HFF-Myc (cell line): ENCODE measurements at regions not wholly inside any gene's neighbourhood (a gene's known extent, or its start where the extent isn't known, plus 50 kb on each side); places are given as distances from the start of the nearest gene placed in this dataset.

ENCODE experiments used
- DNase-seq: peaks from one replicate; pipeline ENCODE4 v3.0.0-alpha.2; 2011; ENCODE audit warnings: low read depth; ENCODE audit errors: extremely low read depth
- H3K4me3 ChIP-seq: replicated peaks from 2 replicates; pipeline ENCODE4 v1.5.1; 2011; ENCODE audit warnings: low read depth, mild to moderate bottlenecking, control low read depth, low read length
- TF ChIP-seq, protein P1 (sequence below): IDR thresholded peaks from 2 replicates; pipeline ENCODE4 v1.5.1; 2012; ENCODE audit warnings: mild to moderate bottlenecking, low read depth, low read length, control low read depth; ENCODE audit errors: missing control alignments

DNA sequence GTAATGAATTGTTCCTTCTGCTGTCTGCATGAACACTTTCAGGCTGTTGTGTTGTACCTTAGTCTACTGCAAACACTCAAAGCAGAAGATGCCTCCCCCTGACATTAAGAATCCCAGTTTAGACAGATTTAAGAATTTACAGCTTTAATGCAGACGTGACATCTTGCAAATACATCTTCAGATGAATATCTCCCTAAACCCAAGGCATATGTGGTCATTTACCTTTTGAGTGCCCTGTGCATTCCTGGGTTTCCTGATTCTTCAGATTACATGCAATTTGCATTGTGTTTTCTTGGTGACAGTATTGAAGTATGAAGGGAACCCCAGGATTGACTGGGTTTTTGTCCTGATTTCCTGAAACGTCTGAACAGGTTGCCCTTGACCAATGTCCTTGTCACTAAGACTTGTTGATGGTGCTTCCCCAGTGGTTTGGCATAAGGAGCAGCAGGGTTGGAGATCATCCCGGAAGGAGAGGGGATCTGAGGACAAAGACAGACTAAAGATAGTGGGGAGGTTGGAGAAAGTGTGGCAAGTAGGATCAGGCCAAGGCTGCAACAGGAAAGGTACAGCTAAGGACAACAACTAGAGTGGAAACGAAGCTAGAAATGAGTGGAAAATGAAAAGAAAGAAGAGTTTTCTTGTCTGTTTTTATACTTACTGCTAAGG is 123.8 kb upstream of the RHOBTB1 start:
- TF ChIP-seq, protein P1, sequence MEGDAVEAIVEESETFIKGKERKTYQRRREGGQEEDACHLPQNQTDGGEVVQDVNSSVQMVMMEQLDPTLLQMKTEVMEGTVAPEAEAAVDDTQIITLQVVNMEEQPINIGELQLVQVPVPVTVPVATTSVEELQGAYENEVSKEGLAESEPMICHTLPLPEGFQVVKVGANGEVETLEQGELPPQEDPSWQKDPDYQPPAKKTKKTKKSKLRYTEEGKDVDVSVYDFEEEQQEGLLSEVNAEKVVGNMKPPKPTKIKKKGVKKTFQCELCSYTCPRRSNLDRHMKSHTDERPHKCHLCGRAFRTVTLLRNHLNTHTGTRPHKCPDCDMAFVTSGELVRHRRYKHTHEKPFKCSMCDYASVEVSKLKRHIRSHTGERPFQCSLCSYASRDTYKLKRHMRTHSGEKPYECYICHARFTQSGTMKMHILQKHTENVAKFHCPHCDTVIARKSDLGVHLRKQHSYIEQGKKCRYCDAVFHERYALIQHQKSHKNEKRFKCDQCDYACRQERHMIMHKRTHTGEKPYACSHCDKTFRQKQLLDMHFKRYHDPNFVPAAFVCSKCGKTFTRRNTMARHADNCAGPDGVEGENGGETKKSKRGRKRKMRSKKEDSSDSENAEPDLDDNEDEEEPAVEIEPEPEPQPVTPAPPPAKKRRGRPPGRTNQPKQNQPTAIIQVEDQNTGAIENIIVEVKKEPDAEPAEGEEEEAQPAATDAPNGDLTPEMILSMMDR = no peak
- no peak overlapping the region for H3K4me3 ChIP-seq
- no peak for DNase-seq

DNA sequence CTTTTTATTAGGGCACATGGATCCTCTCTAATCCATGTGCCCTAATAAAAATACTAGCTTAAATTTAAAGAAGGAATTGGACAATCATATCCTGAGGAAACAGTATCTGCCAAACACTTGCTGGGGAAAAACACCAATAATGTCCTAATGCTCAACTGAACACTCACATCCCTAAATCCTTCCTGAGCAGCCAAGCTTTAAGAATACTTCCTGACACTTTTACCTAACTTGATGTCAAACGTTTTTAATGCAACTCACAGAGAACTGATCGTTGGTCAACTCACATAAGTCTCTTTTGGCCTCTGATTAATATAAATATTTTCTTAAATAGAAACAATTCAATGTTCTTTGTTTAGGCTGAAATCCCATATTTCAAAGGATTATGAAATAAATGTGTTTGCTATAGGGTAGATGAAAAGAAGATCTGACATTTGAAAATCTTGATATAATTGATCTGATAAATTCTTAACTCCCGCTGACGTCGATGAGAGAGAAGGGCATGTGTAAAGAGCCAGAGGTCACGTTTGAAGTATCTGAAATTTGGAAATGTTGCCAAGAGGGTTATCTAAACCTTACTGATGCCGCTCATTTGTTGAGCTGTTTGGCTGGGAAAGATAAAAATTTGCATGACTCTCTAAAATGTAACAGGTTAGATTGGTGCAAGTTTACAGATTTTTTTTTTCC is 122.8 kb upstream of the RHOBTB1 start:
- H3K4me3 ChIP-seq = no peak overlapping the region
- TF ChIP-seq, protein P1 = no peak
- no peak for DNase-seq

DNA sequence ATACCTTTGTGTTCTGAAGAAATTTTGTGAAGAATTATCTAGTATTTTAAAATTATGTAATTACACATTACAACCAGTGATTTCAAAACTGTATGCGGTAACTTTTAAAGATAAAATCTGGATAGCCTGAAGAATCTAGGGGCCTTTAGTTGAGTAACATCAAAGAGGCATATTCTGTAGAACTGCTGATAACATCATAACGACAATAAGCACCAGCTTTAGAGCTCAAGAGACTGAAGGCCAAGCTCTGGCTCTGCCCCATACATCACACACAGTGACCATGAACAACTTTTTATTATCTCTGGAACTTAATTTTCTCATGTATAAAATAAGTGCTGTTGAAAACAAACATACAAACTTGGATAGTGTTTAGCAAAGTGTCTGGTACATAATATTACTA is 121.1 kb upstream of the RHOBTB1 start:
- TF ChIP-seq, protein P1 = no peak
- no peak for DNase-seq
- no peak overlapping the region for H3K4me3 ChIP-seq

DNA sequence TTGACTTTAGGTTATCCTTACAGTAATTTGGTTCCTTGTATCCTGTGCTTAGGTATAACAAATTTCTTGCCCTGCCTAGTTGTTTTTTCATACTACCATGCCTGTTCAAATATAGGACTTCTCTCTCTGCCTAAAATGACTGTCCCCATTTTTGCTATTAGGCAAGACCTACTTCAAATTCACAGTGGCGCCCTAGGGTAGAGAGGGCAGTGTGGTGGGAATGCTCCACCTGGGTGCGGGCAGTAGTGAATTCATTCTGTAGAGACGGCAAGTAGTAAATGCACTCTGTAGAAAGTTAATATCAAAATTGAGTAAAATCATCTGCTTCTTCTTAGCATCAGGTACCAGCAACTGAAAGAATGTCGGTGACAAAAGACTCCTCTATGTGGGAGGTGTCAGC is 120.4 kb upstream of the RHOBTB1 start:
- no peak overlapping the region for H3K4me3 ChIP-seq
- DNase-seq = no peak
- TF ChIP-seq, protein P1 = no peak

DNA sequence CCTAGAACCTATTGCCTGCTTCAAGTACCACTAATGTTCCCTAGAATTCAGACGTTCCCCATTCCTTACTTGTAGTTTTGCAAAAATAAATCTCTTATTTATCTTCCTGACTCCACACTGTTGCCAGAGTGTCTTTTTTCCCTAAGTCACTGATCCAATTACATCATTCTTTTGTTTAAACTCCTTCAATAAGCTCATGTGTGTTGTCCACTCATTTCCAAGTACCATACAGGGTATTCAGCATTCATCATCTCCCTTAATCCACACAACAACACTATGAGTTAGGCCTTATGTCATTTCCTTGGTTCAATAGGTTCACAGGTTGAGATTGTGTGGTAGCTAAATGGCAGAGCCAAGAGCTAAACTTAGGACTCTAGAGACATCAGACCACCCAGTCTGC is 119.9 kb upstream of the RHOBTB1 start:
- TF ChIP-seq, protein P1 = no peak
- no peak for DNase-seq
- H3K4me3 ChIP-seq = no peak overlapping the region

DNA sequence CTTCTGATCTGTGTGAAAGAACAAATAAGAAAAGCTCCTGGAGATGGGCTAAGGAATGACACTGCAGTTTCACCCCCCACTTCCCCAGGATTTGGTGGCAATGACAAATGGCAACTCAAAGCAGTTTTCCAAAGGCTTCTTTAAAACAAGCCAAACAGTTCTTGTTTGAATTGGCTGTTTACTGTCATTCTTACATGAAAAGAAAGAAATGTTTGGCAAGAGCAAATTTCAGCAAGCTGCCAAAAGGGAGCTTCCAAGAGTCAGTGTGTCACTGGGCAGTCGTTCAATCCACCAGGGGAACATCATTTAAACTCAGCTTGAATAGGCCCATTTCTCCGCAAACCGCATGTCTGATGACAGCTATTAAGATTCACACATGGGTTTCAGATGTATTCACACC is 119.0 kb upstream of the RHOBTB1 start:
- H3K4me3 ChIP-seq = no peak overlapping the region
- TF ChIP-seq, protein P1 = no peak
- no peak for DNase-seq

DNA sequence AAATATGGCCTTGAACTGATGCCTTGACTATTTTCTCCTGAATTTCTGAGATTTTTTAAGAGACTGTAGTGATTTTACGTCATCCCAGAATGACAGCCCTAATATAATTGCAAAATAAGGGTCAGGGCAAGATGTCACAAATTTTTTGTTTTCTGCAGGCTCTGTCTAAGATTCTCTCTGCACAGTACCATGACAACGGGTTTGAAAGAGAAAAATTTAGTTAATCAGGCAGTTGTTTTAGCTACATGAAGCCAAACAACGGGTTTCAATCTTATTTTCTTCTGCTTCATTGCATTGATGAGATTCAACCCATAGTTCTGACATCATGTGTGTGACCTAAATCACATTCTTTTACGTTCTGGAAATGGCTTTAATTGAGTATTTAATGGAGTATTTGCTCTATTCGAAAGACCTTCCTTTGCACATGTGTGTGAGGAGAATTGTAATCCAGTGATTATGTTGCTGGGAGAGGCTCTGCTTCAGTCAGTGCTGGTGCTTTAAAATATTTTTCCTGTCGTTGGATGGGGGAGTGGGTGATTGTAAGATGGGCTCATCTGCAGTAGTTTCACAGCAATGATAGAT is 118.0 kb upstream of the RHOBTB1 start:
- no peak for DNase-seq
- TF ChIP-seq, protein P1 = no peak
- no peak overlapping the region for H3K4me3 ChIP-seq
